ENCODE measurements at regions not wholly inside any gene's neighbourhood (a gene's known extent, or its start where the extent isn't known, plus 50 kb on each side); places are given as distances from the start of the nearest gene placed in this dataset.

- TF ChIP-seq CTCF (IDR thresholded peaks at IDR 0.05): no peak
- no peak for TF ChIP-seq POLR2A (IDR thresholded peaks at IDR 0.05)
Measured at GRCh38 chr14:44414646-44415045, 92.4 kb downstream of the FSCB start.

All from lower leg skin (tissue), 3 donors.